PC-9 (cell line): ENCODE measurements at regions not wholly inside any gene's neighbourhood (a gene's known extent, or its start where the extent isn't known, plus 50 kb on each side); places are given as distances from the start of the nearest gene placed in this dataset.

Source experiments
- BruUV-seq: library from RNA; stranded (reverse); fragments of 400-500 nt; replicated peaks from 2 replicates; lab custom pipeline; 2021; lab: Mats Ljungman, UMichigan
- CTCF ChIA-PET: fragments of 300-600 bp; sonication (Branson Sonifier 250); formaldehyde crosslinking; loops from one replicate; lab custom pipeline; 2022; ENCODE audit warnings: antibody characterized with exemption; lab: Charles Lee
- POLR2A ChIA-PET: fragments of 300-600 bp; sonication (Branson Sonifier 250); formaldehyde crosslinking; loops from one replicate; lab custom pipeline; 2022; ENCODE audit warnings: antibody characterized with exemption; ENCODE audit not compliant: unreplicated experiment; lab: Charles Lee
- DNase-seq, 2 experiments: peaks; one replicate each; pipeline versions ENCODE4 v3.0.0 to v3.0.0-alpha.2; 2015 to 2022; ENCODE audit warnings: mixed read lengths in 1 of 2
- H2AFZ ChIP-seq: fragments of 200-600 bp; sonication (generic); 2 replicates; pipeline ENCODE4 v1.8.1; 2017; ENCODE audit warnings: antibody characterized with exemption
- H3F3A ChIP-seq: fragments of 200-600 bp; sonication (generic); 2 replicates; pipeline ENCODE4 v1.8.1; 2017; ENCODE audit warnings: antibody characterized with exemption, mild to moderate bottlenecking, low read depth; ENCODE audit not compliant: insufficient read depth
- H3K27ac ChIP-seq: fragments of 200-600 bp; sonication (generic); 2 replicates; pipeline ENCODE4 v1.6.1; 2016; ENCODE audit warnings: mixed run types
- H3K27me3 ChIP-seq: fragments of 200-600 bp; sonication (generic); 2 replicates; pipeline ENCODE4 v1.6.1; 2016; ENCODE audit warnings: low read depth, mixed run types; ENCODE audit not compliant: insufficient read depth
- H3K36me3 ChIP-seq: fragments of 200-600 bp; sonication (generic); 2 replicates; pipeline ENCODE4 v1.6.1; 2016; ENCODE audit warnings: low read depth, mixed run types
- H3K4me1 ChIP-seq: fragments of 200-600 bp; sonication (generic); replicated peaks from 2 replicates; pipeline ENCODE4 v1.6.1; 2016; ENCODE audit warnings: mixed run types; ENCODE audit not compliant: insufficient read depth
- H3K4me2 ChIP-seq: fragments of 200-600 bp; sonication (generic); 2 replicates; pipeline ENCODE4 v1.6.1; 2017; ENCODE audit warnings: mixed run types
- H3K4me3 ChIP-seq: fragments of 200-600 bp; sonication (generic); 2 replicates; pipeline ENCODE4 v1.6.1; 2016; ENCODE audit warnings: mixed run types
- H3K79me2 ChIP-seq: fragments of 200-600 bp; sonication (generic); 2 replicates; pipeline ENCODE4 v1.6.1; 2017; ENCODE audit warnings: low read depth, mixed run types
- H3K9me2 ChIP-seq: fragments of 200-600 bp; sonication (generic); 2 replicates; pipeline ENCODE4 v1.8.1; 2017; ENCODE audit warnings: mild to moderate bottlenecking; ENCODE audit not compliant: insufficient read depth
- H3K9me3 ChIP-seq: fragments of 200-600 bp; sonication (generic); 2 replicates; pipeline ENCODE4 v1.8.1; 2016; ENCODE audit warnings: low read depth; ENCODE audit not compliant: insufficient read depth
- H4K20me1 ChIP-seq: fragments of 200-600 bp; sonication (generic); 2 replicates; pipeline ENCODE4 v1.8.1; 2017; ENCODE audit not compliant: insufficient read depth
- CTCF ChIP-seq: fragments of 200-600 bp; sonication (generic); conservative IDR thresholded peaks from 2 replicates; pipeline ENCODE4 v1.6.1; 2017; ENCODE audit warnings: mixed run types, antibody characterized with exemption, mild to moderate bottlenecking, moderate library complexity
- EZH2 ChIP-seq: fragments of 200-600 bp; sonication (generic); IDR thresholded peaks from 2 replicates; pipeline ENCODE4 v1.8.0; 2017; ENCODE audit warnings: antibody characterized with exemption, low read depth
- intact Hi-C: fragments of 100-400 bp; cut with micrococcal nuclease; formaldehyde crosslinking; loops from one replicate; pipeline ENCODE4 v1.10.0; 2022; ENCODE audit not compliant: unreplicated experiment

GRCh38 chr2:226234187-226234586, 565.4 kb downstream of the IRS1 start:
- H3K9me3 ChIP-seq: no peaks in the 10 kb centered on the region
- BruUV-seq: no TSS peak
- ChIA-PET CTCF (no interaction called here), POLR2A (no interaction called here)
- H3K4me3 ChIP-seq: no peak overlapping the region
- TF ChIP-seq CTCF (no peak), EZH2 (no peak)
- intact Hi-C loops: no loop called here
- no peaks in the 10 kb centered on the region for H3K9me2 ChIP-seq
- H4K20me1 ChIP-seq: no peaks in the 10 kb centered on the region
- H3K36me3 ChIP-seq: no peaks in the 10 kb centered on the region
- H3K27me3 ChIP-seq: no peaks in the 10 kb centered on the region
- H3K27ac ChIP-seq: no peak overlapping the region
- no peaks in the 10 kb centered on the region for H3F3A ChIP-seq
- no peaks in the 10 kb centered on the region for H3K4me1 ChIP-seq
- no peak for DNase-seq
- no peaks in the 10 kb centered on the region for H3K79me2 ChIP-seq
- no peak overlapping the region for H2AFZ ChIP-seq
- no peak overlapping the region for H3K4me2 ChIP-seq

- Histone ChIP-seq H3K27me3 (no peaks in the 10 kb centered on the region), H3K4me2 (no peak overlapping the region), H3K79me2 (no peaks in the 10 kb centered on the region), H2AFZ (no peak overlapping the region), H3K4me3 (no peak overlapping the region), H3K4me1 (no peaks in the 10 kb centered on the region), H3F3A (no peaks in the 10 kb centered on the region), H3K9me3 (no peaks in the 10 kb centered on the region), H3K27ac (no peak overlapping the region), H4K20me1 (no peaks in the 10 kb centered on the region), H3K36me3 (no peaks in the 10 kb centered on the region), H3K9me2 (no peaks in the 10 kb centered on the region)
- BruUV-seq: no TSS peak
- no peak for TF ChIP-seq CTCF
- no peak for TF ChIP-seq EZH2
- CTCF ChIA-PET: no interaction called here
- intact Hi-C loops: no loop called here
- POLR2A ChIA-PET: no interaction called here
- DNase-seq: no peak
Measured at GRCh38 chr2:226233388-226233787, 566.2 kb downstream of the IRS1 start.

- no peak for DNase-seq
- no TSS peak for BruUV-seq
- H3K79me2 ChIP-seq: no peaks in the 10 kb centered on the region
- no peak overlapping the region for H3K4me2 ChIP-seq
- H3K36me3 ChIP-seq: no peaks in the 10 kb centered on the region
- intact Hi-C loops: no loop called here
- H2AFZ ChIP-seq: 0 out of 2 replicates have a peak overlapping the region, but pooled peaks have one; percentile 22
- no peaks in the 10 kb centered on the region for H3F3A ChIP-seq
- H3K4me1 ChIP-seq: no peaks in the 10 kb centered on the region
- no peaks in the 10 kb centered on the region for H3K9me2 ChIP-seq
- no peaks in the 10 kb centered on the region for H3K9me3 ChIP-seq
- POLR2A ChIA-PET: no interaction called here
- TF ChIP-seq CTCF (no peak), EZH2 (no peak)
- H3K27ac ChIP-seq: no peak overlapping the region
- no peaks in the 10 kb centered on the region for H4K20me1 ChIP-seq
- H3K27me3 ChIP-seq: no peaks in the 10 kb centered on the region
- CTCF ChIA-PET: no interaction called here
- no peak overlapping the region for H3K4me3 ChIP-seq
Measured at GRCh38 chr2:226228080-226228479, 571.5 kb downstream of the IRS1 start.
